ENCODE measurements at regions not wholly inside any gene's neighbourhood (a gene's known extent, or its start where the extent isn't known, plus 50 kb on each side); places are given as distances from the start of the nearest gene placed in this dataset.

DNA sequence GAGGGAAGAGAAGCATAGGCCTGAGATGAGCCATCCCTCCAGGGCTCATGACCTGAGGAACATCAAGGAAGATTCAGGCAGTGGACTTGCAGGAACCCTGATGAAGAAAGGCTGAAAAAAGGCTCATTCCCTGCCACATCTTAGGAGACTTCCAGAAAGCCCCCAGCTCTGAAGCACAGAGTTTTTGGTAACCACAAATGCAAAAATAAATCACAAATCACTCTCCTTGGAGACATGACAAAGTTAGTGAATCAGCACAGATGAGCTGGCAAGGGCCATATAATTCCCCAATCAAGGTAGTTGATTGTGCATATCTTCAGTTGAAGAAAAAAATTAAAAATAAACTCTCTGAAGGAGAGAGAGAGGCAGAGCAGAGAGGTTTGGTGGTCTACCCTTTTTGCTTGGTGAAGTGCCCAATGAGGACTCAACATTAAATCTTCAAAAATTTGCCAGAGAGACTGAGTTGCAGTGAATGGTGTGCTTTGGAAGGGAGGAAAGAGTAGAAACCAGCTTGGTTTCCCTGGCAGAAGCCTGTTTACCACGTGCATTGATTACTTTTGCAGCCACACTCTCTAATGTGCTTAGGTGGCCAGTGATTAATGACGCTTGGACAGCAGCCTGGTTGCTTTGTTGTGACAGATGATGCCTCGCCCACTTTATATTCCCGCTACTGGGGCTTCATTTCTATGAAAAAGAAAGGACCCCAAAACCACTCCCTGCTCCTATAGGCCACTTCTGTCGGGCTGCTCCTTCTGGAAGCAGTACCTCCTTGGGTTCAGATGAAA lies 257.4 kb upstream of the SLC14A2 start:
- H3K27me3 ChIP-seq (replicated peaks; ENCODE audit: insufficient read depth, low read depth, low read length, poor library complexity), result no peaks in the 10 kb centered on the region
- intact Hi-C loops (cut with micrococcal nuclease; ENCODE audit: unreplicated experiment), result no loop called here
- H3K27ac ChIP-seq (ENCODE audit: low read depth, low read length, poor library complexity, severe bottlenecking), result no peak overlapping the region
- CTCF ChIA-PET, result no interaction called here
- H3K4me3 ChIP-seq (ENCODE audit: low read depth, low read length, poor library complexity, severe bottlenecking), result no peak overlapping the region
- no peak for TF ChIP-seq EZH2 (IDR thresholded peaks at IDR 0.05; ENCODE audit: borderline replicate concordance, low read depth, low read length, poor library complexity, severe bottlenecking)
- TF ChIP-seq, protein P1, sequence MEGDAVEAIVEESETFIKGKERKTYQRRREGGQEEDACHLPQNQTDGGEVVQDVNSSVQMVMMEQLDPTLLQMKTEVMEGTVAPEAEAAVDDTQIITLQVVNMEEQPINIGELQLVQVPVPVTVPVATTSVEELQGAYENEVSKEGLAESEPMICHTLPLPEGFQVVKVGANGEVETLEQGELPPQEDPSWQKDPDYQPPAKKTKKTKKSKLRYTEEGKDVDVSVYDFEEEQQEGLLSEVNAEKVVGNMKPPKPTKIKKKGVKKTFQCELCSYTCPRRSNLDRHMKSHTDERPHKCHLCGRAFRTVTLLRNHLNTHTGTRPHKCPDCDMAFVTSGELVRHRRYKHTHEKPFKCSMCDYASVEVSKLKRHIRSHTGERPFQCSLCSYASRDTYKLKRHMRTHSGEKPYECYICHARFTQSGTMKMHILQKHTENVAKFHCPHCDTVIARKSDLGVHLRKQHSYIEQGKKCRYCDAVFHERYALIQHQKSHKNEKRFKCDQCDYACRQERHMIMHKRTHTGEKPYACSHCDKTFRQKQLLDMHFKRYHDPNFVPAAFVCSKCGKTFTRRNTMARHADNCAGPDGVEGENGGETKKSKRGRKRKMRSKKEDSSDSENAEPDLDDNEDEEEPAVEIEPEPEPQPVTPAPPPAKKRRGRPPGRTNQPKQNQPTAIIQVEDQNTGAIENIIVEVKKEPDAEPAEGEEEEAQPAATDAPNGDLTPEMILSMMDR (conservative IDR thresholded peaks at IDR 0.05; ENCODE audit: low read depth, low read length), result no peak
- no peaks in the 10 kb centered on the region for H3K36me3 ChIP-seq (ENCODE audit: insufficient read depth, low read length, poor library complexity, severe bottlenecking)
- H3K9me3 ChIP-seq (ENCODE audit: low read depth, low read length, poor library complexity, severe bottlenecking), result no peaks in the 10 kb centered on the region
- no TSS peak for BruUV-seq (replicated peaks)
- no peaks in the 10 kb centered on the region for H3K4me1 ChIP-seq (ENCODE audit: insufficient read depth, low read length, poor library complexity, severe bottlenecking)
- no peak for DNase-seq (ENCODE audit: low spot score)
- POLR2A ChIA-PET (ENCODE audit: low non-redundant PET), result no interaction called here

- ChIA-PET CTCF (no interaction called here), POLR2A (ENCODE audit: low non-redundant PET) (no interaction called here)
- Histone ChIP-seq H3K4me1 (ENCODE audit: insufficient read depth, low read length, poor library complexity, severe bottlenecking) (no peaks in the 10 kb centered on the region), H3K9me3 (ENCODE audit: low read depth, low read length, poor library complexity, severe bottlenecking) (no peaks in the 10 kb centered on the region), H3K27me3 (replicated peaks; ENCODE audit: insufficient read depth, low read depth, low read length, poor library complexity) (no peaks in the 10 kb centered on the region), H3K4me3 (ENCODE audit: low read depth, low read length, poor library complexity, severe bottlenecking) (no peak overlapping the region), H3K36me3 (ENCODE audit: insufficient read depth, low read length, poor library complexity, severe bottlenecking) (no peaks in the 10 kb centered on the region), H3K27ac (ENCODE audit: low read depth, low read length, poor library complexity, severe bottlenecking) (no peak overlapping the region)
- intact Hi-C loops (cut with micrococcal nuclease; ENCODE audit: unreplicated experiment), result no loop called here
- DNase-seq (ENCODE audit: low spot score), result no peak
- TF ChIP-seq, protein P1 (conservative IDR thresholded peaks at IDR 0.05; ENCODE audit: low read depth, low read length), result no peak
- no peak for TF ChIP-seq EZH2 (IDR thresholded peaks at IDR 0.05; ENCODE audit: borderline replicate concordance, low read depth, low read length, poor library complexity, severe bottlenecking)
- BruUV-seq (replicated peaks), result no TSS peak
Measured at GRCh38 chr18:45359275-45360009, 255.8 kb upstream of the SLC14A2 start.

DNA sequence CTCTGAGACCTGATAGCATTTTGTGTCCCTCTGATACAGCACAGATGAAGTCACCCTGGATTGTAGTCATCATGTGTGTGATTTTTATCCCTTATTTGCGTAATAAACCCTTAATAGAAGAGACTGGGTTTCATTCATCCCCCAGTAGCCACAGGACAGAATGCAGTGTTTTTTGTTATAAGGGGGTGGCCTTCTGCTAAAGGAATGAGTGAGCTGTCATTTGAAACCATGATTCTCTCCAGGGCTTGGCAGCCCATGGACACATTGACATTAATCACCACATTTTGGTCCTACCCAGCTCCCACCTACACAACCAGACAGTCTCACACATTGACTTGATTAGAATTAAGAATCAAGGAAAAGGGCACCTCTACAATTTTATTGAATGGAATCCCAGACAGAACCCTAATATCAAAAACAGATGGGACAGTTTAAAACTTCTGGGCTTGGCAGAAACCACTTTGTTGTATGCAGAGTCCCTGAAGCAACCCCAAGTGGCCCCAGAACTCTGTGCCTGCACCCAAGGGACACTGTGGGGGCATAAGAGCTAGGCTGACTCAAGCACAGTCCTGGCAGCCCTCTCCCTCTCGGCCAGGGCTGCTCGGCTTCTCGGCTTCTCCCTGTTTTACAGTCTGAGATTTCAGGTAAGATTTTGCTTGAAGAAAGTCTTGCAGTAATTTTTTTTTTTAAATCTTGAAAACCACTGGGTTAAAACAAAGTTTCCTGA lies 254.0 kb upstream of the SLC14A2 start:
- DNase-seq (ENCODE audit: low spot score), result no peak
- no peaks in the 10 kb centered on the region for H3K27me3 ChIP-seq (replicated peaks; ENCODE audit: insufficient read depth, low read depth, low read length, poor library complexity)
- H3K9me3 ChIP-seq (ENCODE audit: low read depth, low read length, poor library complexity, severe bottlenecking), result no peaks in the 10 kb centered on the region
- no peak overlapping the region for H3K27ac ChIP-seq (ENCODE audit: low read depth, low read length, poor library complexity, severe bottlenecking)
- no TSS peak for BruUV-seq (replicated peaks)
- no peaks in the 10 kb centered on the region for H3K4me1 ChIP-seq (ENCODE audit: insufficient read depth, low read length, poor library complexity, severe bottlenecking)
- H3K36me3 ChIP-seq (ENCODE audit: insufficient read depth, low read length, poor library complexity, severe bottlenecking), result no peaks in the 10 kb centered on the region
- ChIA-PET POLR2A (ENCODE audit: low non-redundant PET) (no interaction called here), CTCF (no interaction called here)
- intact Hi-C loops (cut with micrococcal nuclease; ENCODE audit: unreplicated experiment), result no loop called here
- H3K4me3 ChIP-seq (ENCODE audit: low read depth, low read length, poor library complexity, severe bottlenecking), result no peak overlapping the region
- TF ChIP-seq, protein P1 (conservative IDR thresholded peaks at IDR 0.05; ENCODE audit: low read depth, low read length), result no peak
- no peak for TF ChIP-seq EZH2 (IDR thresholded peaks at IDR 0.05; ENCODE audit: borderline replicate concordance, low read depth, low read length, poor library complexity, severe bottlenecking)

Measured in A673 (cell line).